Right lobe of liver (tissue), 6 donors: ENCODE measurements at regions not wholly inside any gene's neighbourhood (a gene's known extent, or its start where the extent isn't known, plus 50 kb on each side); places are given as distances from the start of the nearest gene placed in this dataset.

Experiments used
- ATAC-seq, 4 donors: fragments of 200-7000 bp; cut with Tn5 transposase; one replicate each; pipeline ENCODE4 v1.9.1; 2020; ENCODE audit warnings: mild to moderate bottlenecking in 4 of 4, moderate library complexity in 4 of 4
- DNase-seq, 3 donors: peaks; one replicate each; pipeline ENCODE4 v3.0.0-alpha.2; 2020
- H3K27ac ChIP-seq, 3 donors: fragments of 200-600 bp; one replicate each; pipeline ENCODE4 v1.8.0; 2022
- H3K27me3 ChIP-seq, 2 donors: fragments of 200-600 bp; one replicate each; pipeline ENCODE4 v1.8.0; 2022
- H3K36me3 ChIP-seq, 4 donors: fragments of 200-600 bp; sonication (generic) in 1 of 4; one replicate each; pipeline versions ENCODE4 v1.5.1 to v1.8.0; 2017 to 2022; ENCODE audit warnings: control low read depth in 1 of 4
- H3K4me1 ChIP-seq, 4 donors: fragments of 200-600 bp; sonication (generic) in 1 of 4; one replicate each; pipeline versions ENCODE4 v1.5.1 to v1.8.0; 2017 to 2022; ENCODE audit warnings: control low read depth in 1 of 4
- H3K4me3 ChIP-seq, 3 donors: fragments of 200-600 bp; one replicate each; pipeline ENCODE4 v1.8.0; 2022
- H3K9me3 ChIP-seq, 4 donors: fragments of 200-600 bp; sonication (generic) in 1 of 4; one replicate each; pipeline versions ENCODE4 v1.5.1 to v1.8.0; 2017 to 2022; ENCODE audit warnings: control low read depth in 1 of 4
- POLR2A ChIP-seq: fragments of 450-650 bp; IDR thresholded peaks from one replicate; pipeline ENCODE4 v1.6.1; 2017; ENCODE audit warnings: antibody characterized with exemption, mild to moderate bottlenecking
- WGBS: methylation state at CpG from one replicate; pipeline ENCODE4 v1.1.6; 2018; ENCODE audit warnings: low coverage, low lambda C conversion rate; ENCODE audit not compliant: insufficient coverage; ENCODE audit errors: missing lambda C conversion rate; 5-methylcytosine and 5-hydroxymethylcytosine counted together
- intact Hi-C, 2 donors: fragments of 100-400 bp; cut with DNase I; formaldehyde crosslinking; loops; one replicate each; pipeline versions ENCODE4 v1.11.2 to v1.14.1; 2022
- TF ChIP-seq, protein P1 (sequence below), 4 donors: fragments of 200-600 bp in 3 of 4; fragments of 450-650 bp in 1 of 4; IDR thresholded peaks; one replicate each; pipeline versions ENCODE4 v1.5.1 to v1.8.0; 2016 to 2022; ENCODE audit warnings: antibody characterized with exemption in 4 of 4, mild to moderate bottlenecking in 2 of 4
- donor health status: DM: no; HTN: yes; CAD: no.
- donor health status: DM: no; HTN: no; CAD: no.
- donor health status: DM: no; HTN: no; CAD: no.
- donor health status: DM: no; HTN: yes; CAD: no.
- donor health status: DM: no; HTN: yes; CAD: no.

DNA sequence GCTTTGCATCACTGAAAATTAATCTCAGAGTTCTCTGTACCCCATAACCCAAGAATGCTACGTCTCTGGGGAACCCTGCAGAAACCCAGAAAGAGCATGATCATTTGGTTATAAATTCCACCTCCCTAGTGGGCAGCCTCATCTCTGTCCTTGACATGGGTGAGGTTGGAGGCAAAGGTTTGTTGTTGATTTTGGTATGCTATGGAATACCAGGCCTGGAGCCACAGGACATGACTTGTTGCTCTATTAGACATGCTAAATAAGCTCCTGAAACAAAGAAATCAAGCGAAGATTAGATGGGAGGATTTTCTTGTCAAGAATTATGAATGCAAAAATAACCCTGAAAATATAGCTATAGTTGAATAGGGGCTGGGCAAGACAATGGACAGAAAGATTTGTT, 197.4 kb upstream of the CAMK1G start:
- ATAC-seq (no peak), DNase-seq (no peak)
- H3K4me1 ChIP-seq, result no peaks in the 10 kb centered on the region
- no peaks in the 10 kb centered on the region for H3K36me3 ChIP-seq
- TF ChIP-seq, protein P1, sequence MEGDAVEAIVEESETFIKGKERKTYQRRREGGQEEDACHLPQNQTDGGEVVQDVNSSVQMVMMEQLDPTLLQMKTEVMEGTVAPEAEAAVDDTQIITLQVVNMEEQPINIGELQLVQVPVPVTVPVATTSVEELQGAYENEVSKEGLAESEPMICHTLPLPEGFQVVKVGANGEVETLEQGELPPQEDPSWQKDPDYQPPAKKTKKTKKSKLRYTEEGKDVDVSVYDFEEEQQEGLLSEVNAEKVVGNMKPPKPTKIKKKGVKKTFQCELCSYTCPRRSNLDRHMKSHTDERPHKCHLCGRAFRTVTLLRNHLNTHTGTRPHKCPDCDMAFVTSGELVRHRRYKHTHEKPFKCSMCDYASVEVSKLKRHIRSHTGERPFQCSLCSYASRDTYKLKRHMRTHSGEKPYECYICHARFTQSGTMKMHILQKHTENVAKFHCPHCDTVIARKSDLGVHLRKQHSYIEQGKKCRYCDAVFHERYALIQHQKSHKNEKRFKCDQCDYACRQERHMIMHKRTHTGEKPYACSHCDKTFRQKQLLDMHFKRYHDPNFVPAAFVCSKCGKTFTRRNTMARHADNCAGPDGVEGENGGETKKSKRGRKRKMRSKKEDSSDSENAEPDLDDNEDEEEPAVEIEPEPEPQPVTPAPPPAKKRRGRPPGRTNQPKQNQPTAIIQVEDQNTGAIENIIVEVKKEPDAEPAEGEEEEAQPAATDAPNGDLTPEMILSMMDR (IDR thresholded peaks at IDR 0.05), result no peak
- no peaks in the 10 kb centered on the region for H3K9me3 ChIP-seq
- 59% methylated on average over 2 of the region's 2 CpGs for WGBS
- intact Hi-C loops, result no loop called here
- no peak overlapping the region for H3K4me3 ChIP-seq
- H3K27me3 ChIP-seq, result no peaks in the 10 kb centered on the region
- no peak overlapping the region for H3K27ac ChIP-seq

DNA sequence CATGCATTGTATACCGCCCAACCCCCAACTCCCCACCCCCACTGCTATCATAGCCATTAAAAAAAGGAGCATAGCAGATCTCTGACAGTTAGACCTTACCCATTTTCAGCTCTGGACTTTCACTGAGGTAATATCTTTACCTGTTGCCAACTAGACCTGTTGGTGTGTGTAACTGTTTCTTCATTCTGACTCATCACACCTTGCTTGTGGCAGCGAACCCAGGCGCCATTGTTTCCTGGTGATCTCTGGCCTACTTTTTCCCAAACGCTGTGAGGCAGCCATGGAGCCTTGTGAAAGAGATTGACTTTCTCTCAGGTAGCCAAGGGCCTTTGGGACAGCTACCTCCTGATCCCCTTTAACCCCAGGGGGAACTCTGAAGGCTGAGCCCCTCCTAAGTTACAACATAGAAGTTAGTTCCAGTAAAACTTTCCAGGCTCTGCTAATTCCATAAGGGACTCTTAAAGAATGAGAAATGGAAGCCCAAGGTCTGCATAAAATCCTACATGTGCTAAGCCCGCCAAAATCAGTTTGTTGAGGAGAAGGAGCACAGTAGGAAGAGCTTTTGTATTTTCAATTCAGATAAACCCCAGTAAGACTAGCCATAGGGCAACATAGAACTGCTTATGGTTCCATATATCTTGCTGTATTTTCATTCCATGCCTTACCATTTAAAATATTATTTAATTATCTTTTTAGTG, 196.1 kb upstream of the CAMK1G start:
- no peaks in the 10 kb centered on the region for H3K4me1 ChIP-seq
- H3K9me3 ChIP-seq, result no peaks in the 10 kb centered on the region
- ATAC-seq, result peak in 1 of 4 donors; percentile 68
- no peak for DNase-seq
- H3K4me3 ChIP-seq, result no peak overlapping the region
- H3K27me3 ChIP-seq, result no peaks in the 10 kb centered on the region
- intact Hi-C loops, result no loop called here
- TF ChIP-seq, protein P1 (IDR thresholded peaks at IDR 0.05), result no peak
- TF ChIP-seq POLR2A, result no peak
- H3K27ac ChIP-seq, result no peak overlapping the region
- no peaks in the 10 kb centered on the region for H3K36me3 ChIP-seq
- 68% methylated on average over 5 of the region's 5 CpGs for WGBS

DNA sequence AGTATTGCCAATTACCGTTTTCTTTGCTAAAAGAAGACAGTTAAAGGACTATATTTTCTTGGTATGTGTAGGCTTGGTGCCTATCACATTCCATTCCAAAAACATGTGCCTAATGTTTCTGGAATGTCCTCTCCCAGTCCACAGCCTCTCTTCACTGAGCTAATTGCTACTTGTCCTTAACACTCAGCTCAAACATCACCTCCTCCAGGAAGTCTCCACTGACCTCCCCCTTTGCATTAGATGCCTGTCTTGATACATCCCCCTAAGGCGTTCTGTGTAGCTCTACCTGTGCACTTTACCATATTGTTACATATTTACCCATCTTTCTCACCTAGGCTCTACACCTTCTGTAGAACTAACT, 195.6 kb upstream of the CAMK1G start:
- Histone ChIP-seq H3K4me1 (no peaks in the 10 kb centered on the region), H3K36me3 (no peaks in the 10 kb centered on the region), H3K9me3 (no peaks in the 10 kb centered on the region), H3K27ac (no peak overlapping the region), H3K27me3 (no peaks in the 10 kb centered on the region), H3K4me3 (no peak overlapping the region)
- DNase-seq, result no peak
- no peak for ATAC-seq
- no peak for TF ChIP-seq POLR2A
- TF ChIP-seq, protein P1 (IDR thresholded peaks at IDR 0.05), result no peak
- intact Hi-C loops, result no loop called here
- 80% methylated on average over 2 of the region's 2 CpGs for WGBS

DNA sequence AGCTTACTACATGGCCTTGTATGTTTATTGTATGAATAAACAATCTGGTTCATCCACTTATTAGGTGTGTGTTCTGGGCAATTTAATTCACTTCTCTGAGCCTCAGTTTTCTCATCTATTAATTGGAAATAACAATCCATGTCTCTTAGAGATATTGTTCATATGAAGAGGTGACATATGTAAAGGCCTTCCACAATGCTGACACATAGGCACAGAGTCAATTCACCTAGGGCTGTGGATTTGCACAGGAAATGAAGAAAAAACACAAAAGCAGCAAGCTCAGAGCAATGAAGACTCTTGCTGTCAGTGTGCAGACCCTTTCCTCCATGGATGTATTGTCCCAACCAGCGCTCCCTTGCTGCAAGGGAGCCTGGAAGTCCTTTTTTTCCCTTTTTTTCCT, 195.2 kb upstream of the CAMK1G start:
- no peaks in the 10 kb centered on the region for H3K9me3 ChIP-seq
- ATAC-seq, result no peak
- H3K27me3 ChIP-seq, result no peaks in the 10 kb centered on the region
- intact Hi-C loops, result no loop called here
- H3K27ac ChIP-seq, result no peak overlapping the region
- no peak for DNase-seq
- TF ChIP-seq, protein P1 (IDR thresholded peaks at IDR 0.05), result no peak
- TF ChIP-seq POLR2A, result no peak
- H3K4me3 ChIP-seq, result no peak overlapping the region
- H3K36me3 ChIP-seq, result no peaks in the 10 kb centered on the region
- no peaks in the 10 kb centered on the region for H3K4me1 ChIP-seq
- WGBS, result 75% methylated on average over 1 of the region's 1 CpG

DNA sequence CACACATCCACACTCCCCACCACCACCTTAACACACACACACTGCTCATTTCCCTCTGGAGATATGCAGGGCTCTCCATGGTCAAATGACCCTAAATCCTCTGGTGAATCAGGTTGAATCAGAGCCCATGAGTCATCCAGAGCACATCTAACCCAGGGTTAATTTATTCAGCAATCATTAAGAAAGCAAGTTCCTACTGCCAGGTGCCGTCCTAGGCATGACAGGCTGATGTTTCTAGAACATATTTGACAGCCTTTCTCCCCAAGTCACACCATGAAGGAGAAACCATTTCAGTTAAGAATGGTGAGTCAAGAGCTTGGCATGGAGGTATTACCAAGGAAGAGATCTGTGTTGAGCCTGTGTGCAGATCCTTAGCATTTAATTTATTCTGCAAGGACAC, 194.3 kb upstream of the CAMK1G start:
- no peak overlapping the region for H3K4me3 ChIP-seq
- H3K9me3 ChIP-seq, result no peaks in the 10 kb centered on the region
- DNase-seq (no peak), ATAC-seq (peak in 1 of 4 donors; percentile 82)
- no peaks in the 10 kb centered on the region for H3K4me1 ChIP-seq
- H3K36me3 ChIP-seq, result no peaks in the 10 kb centered on the region
- intact Hi-C loops, result no loop called here
- H3K27ac ChIP-seq, result no peak overlapping the region
- no peaks in the 10 kb centered on the region for H3K27me3 ChIP-seq
- TF ChIP-seq, protein P1 (IDR thresholded peaks at IDR 0.05), result no peak
- no peak for TF ChIP-seq POLR2A
- WGBS, result 62% methylated on average over 1 of the region's 1 CpG
